Ishikawa (cell line): ENCODE measurements at regions not wholly inside any gene's neighbourhood (a gene's known extent, or its start where the extent isn't known, plus 50 kb on each side); places are given as distances from the start of the nearest gene placed in this dataset.

ENCODE experiments used
- CEBPB ChIP-seq: IDR thresholded peaks from 2 replicates; pipeline ENCODE4 v1.6.1; 2012
- CREB1 ChIP-seq: IDR thresholded peaks from 2 replicates; pipeline ENCODE4 v1.6.1; 2012; ENCODE audit warnings: low read depth
- EGR1 ChIP-seq: IDR thresholded peaks from 2 replicates; pipeline ENCODE4 v1.6.1; 2012
- EP300 ChIP-seq: IDR thresholded peaks from 2 replicates; pipeline ENCODE4 v1.6.1; 2012; ENCODE audit warnings: borderline replicate concordance
- MAX ChIP-seq: IDR thresholded peaks from 2 replicates; pipeline ENCODE4 v1.6.1; 2012
- RAD21 ChIP-seq: IDR thresholded peaks from 2 replicates; pipeline ENCODE4 v1.6.1; 2012; ENCODE audit warnings: low read depth
- REST ChIP-seq: IDR thresholded peaks from 2 replicates; pipeline ENCODE4 v1.6.1; 2012; ENCODE audit warnings: low read depth, mild to moderate bottlenecking
- TAF1 ChIP-seq: IDR thresholded peaks from 2 replicates; pipeline ENCODE4 v1.6.1; 2012; ENCODE audit warnings: low read depth, mild to moderate bottlenecking
- TCF12 ChIP-seq: IDR thresholded peaks from 2 replicates; pipeline ENCODE4 v1.6.1; 2012; ENCODE audit warnings: low read depth
- USF1 ChIP-seq: IDR thresholded peaks from 2 replicates; pipeline ENCODE4 v1.6.1; 2012
- YY1 ChIP-seq: IDR thresholded peaks from 2 replicates; pipeline ENCODE4 v1.6.1; 2012; ENCODE audit warnings: low read depth
- ZBTB7A ChIP-seq: IDR thresholded peaks from 2 replicates; pipeline ENCODE4 v1.6.1; 2012; ENCODE audit warnings: low read depth

- TF ChIP-seq EP300 (no peak), TAF1 (no peak), RAD21 (no peak), CEBPB (no peak), EGR1 (no peak), TCF12 (no peak), USF1 (no peak), MAX (no peak), CREB1 (no peak), ZBTB7A (no peak), YY1 (no peak), REST (no peak)
Measured at GRCh38 chr6:88499845-88500699, 333.9 kb upstream of the CNR1 start.
